SH-SY5Y (cell line): ENCODE measurements at regions not wholly inside any gene's neighbourhood (a gene's known extent, or its start where the extent isn't known, plus 50 kb on each side); places are given as distances from the start of the nearest gene placed in this dataset.

Experiments used
- GATA2 ChIP-seq: IDR thresholded peaks from 2 replicates; pipeline ENCODE4 v1.6.1; 2011; ENCODE audit warnings: mild to moderate bottlenecking, low read depth, low read length
- GATA3 ChIP-seq: IDR thresholded peaks from 2 replicates; pipeline ENCODE4 v1.6.1; 2011; ENCODE audit warnings: low read depth, mild to moderate bottlenecking, low read length, moderate library complexity

GRCh38 chr11:29957431-29957830 lies 59.4 kb downstream of the KCNA4 start:
- TF ChIP-seq GATA2 = no peak
- TF ChIP-seq GATA3 = no peak
